ENCODE measurements at regions not wholly inside any gene's neighbourhood (a gene's known extent, or its start where the extent isn't known, plus 50 kb on each side); places are given as distances from the start of the nearest gene placed in this dataset.

DNA sequence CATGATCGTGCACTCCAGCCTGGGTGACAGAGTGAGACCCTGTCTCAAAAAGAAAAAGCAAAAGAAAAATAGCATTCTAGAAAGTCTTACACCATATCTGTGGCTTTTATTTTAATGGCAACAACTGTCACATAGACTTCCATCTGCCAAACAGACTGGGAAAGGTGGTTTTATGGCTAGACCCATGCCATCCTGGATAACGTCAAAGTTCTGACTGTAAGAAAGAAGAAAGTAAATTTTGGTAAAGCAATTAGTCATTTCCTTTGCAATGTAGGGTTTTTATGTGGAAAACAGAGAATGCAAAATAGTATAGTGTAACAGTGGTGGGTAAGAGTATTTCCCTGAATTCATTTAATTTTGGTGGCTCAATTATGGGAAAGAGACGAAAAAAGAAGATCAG lies 75.5 kb upstream of the BARX2 start:
- Mint-ChIP-seq H3K27me3 (ENCODE audit: low read depth, poor library complexity) (peaks cover 5% of the 10 kb centered on the region), H3K27ac (no peak overlapping the region), H3K4me3 (no peak overlapping the region), H3K4me1 (no peaks in the 10 kb centered on the region), H3K9me3 (no peaks in the 10 kb centered on the region), H3K36me3 (ENCODE audit: low read depth) (no peaks in the 10 kb centered on the region)
- TF ChIP-seq, protein P1, sequence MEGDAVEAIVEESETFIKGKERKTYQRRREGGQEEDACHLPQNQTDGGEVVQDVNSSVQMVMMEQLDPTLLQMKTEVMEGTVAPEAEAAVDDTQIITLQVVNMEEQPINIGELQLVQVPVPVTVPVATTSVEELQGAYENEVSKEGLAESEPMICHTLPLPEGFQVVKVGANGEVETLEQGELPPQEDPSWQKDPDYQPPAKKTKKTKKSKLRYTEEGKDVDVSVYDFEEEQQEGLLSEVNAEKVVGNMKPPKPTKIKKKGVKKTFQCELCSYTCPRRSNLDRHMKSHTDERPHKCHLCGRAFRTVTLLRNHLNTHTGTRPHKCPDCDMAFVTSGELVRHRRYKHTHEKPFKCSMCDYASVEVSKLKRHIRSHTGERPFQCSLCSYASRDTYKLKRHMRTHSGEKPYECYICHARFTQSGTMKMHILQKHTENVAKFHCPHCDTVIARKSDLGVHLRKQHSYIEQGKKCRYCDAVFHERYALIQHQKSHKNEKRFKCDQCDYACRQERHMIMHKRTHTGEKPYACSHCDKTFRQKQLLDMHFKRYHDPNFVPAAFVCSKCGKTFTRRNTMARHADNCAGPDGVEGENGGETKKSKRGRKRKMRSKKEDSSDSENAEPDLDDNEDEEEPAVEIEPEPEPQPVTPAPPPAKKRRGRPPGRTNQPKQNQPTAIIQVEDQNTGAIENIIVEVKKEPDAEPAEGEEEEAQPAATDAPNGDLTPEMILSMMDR (IDR thresholded peaks at IDR 0.05) = no peak
- no peak for DNase-seq

DNA sequence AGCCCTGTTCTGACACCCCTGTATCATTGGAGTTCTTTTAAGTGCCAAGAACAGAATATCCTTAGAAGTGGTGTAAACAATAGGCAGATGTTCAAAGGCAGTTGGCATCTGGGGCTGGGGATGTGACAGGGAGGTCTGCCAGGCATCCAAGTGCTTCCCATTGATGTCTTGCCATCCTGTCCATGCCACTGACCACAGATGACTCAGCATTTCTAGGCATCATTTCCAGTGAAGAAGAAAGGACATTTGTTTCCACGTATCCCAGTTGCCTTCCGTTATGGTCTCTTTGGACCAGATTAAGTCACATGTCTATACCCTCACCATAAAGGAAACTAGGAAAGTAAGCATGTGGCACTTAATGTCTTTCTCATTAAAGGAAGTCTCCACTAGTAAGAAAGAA lies 76.7 kb upstream of the BARX2 start:
- no peak overlapping the region for H3K4me3 Mint-ChIP-seq
- TF ChIP-seq, protein P1 (IDR thresholded peaks at IDR 0.05) = no peak
- H3K27me3 Mint-ChIP-seq (ENCODE audit: low read depth, poor library complexity) = peaks cover 5% of the 10 kb centered on the region
- H3K27ac Mint-ChIP-seq = no peak overlapping the region
- H3K36me3 Mint-ChIP-seq (ENCODE audit: low read depth) = no peaks in the 10 kb centered on the region
- H3K4me1 Mint-ChIP-seq = no peaks in the 10 kb centered on the region
- no peak for DNase-seq
- H3K9me3 Mint-ChIP-seq = no peaks in the 10 kb centered on the region

DNA sequence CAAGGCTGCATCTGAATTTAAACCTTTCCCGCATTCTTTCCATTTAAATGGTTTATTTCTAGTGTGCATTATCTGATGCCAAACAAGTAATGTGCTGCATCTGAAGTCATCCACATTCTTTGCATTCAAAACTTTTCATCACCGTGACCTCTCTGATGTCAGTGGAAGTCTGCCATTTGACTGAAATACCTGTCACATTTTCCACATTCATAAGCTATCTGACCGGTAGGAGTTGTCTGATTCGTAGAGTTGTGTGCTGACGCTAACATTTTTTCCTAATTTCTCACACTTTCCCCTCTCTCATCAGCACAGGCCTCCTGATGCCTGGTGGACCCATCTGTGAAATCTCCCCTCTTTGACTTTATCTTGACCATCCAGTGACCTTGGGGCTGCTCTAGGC lies 79.9 kb upstream of the BARX2 start:
- Mint-ChIP-seq H3K4me3 (no peak overlapping the region), H3K36me3 (ENCODE audit: low read depth) (no peaks in the 10 kb centered on the region), H3K4me1 (peaks cover 19% of the 10 kb centered on the region), H3K27ac (no peak overlapping the region), H3K9me3 (no peaks in the 10 kb centered on the region), H3K27me3 (ENCODE audit: low read depth, poor library complexity) (peaks cover 4% of the 10 kb centered on the region)
- DNase-seq = no peak
- TF ChIP-seq, protein P1 (IDR thresholded peaks at IDR 0.05) = no peak

DNA sequence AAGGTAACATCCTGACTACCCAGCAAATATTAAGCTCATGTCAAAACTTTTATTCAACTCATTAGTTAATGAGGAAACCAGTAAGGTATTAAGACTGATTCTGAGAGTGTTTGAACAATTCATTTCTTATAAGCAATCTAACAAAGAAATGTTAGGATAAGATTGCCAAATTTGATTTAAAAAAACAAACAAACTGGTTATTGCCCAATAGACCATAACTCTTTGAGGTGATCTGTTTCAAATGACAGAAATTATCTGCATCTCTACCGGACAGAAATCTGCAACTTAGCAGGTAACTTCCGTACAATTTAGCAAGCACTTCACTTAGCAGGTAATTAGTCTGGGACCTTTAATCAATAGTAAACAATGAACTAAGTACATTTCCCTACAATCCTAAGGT lies 82.9 kb upstream of the BARX2 start:
- H3K27ac Mint-ChIP-seq = no peak overlapping the region
- peaks cover 2% of the 10 kb centered on the region for H3K27me3 Mint-ChIP-seq (ENCODE audit: low read depth, poor library complexity)
- TF ChIP-seq, protein P1 (IDR thresholded peaks at IDR 0.05) = no peak
- peaks cover 40% of the 10 kb centered on the region for H3K4me1 Mint-ChIP-seq
- H3K4me3 Mint-ChIP-seq = no peak overlapping the region
- H3K36me3 Mint-ChIP-seq (ENCODE audit: low read depth) = no peaks in the 10 kb centered on the region
- no peaks in the 10 kb centered on the region for H3K9me3 Mint-ChIP-seq
- DNase-seq = no peak

DNA sequence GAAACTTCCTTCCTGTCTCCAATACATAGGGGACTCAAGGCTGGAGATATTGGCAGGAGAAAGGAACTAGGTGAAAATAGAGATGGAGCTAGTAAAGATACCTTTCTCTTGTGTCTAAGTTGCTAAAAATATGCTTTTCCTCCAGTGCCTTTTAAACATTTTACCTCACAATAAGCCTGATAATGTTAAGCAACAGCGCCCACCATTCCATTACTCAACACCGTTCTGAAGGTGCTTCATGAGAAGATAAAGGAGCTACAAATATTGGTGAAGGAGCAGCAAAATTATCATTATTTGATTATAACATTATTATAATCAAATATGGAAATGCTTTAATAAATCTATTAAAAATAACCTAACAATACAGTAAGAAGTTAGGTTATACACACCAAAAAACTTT lies 83.6 kb upstream of the BARX2 start:
- H3K4me3 Mint-ChIP-seq = no peak overlapping the region
- peaks cover 2% of the 10 kb centered on the region for H3K27me3 Mint-ChIP-seq (ENCODE audit: low read depth, poor library complexity)
- H3K4me1 Mint-ChIP-seq = peaks cover 47% of the 10 kb centered on the region
- no peaks in the 10 kb centered on the region for H3K36me3 Mint-ChIP-seq (ENCODE audit: low read depth)
- no peak overlapping the region for H3K27ac Mint-ChIP-seq
- TF ChIP-seq, protein P1 (IDR thresholded peaks at IDR 0.05) = no peak
- no peak for DNase-seq
- H3K9me3 Mint-ChIP-seq = no peaks in the 10 kb centered on the region

DNA sequence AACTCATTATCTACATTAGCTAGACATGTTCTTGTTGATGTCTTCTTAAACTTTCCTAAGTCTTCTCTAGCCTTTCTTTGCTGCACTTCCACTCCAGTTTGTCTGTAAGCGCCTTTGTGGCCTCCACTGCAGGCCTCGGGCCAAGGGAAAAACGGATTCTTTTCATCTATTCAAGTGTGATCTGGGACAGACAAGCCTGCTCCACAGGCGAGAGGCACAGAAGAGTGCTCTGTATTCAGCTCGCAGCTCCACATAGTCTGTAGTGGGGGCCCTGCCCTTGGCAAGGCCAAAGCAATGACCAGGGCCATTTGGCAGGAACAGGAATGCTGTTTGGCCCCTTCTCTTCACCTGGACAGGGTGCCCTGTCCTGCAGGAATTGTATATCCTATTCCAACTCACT lies 84.1 kb upstream of the BARX2 start:
- H3K9me3 Mint-ChIP-seq = no peaks in the 10 kb centered on the region
- H3K27me3 Mint-ChIP-seq (ENCODE audit: low read depth, poor library complexity) = no peaks in the 10 kb centered on the region
- H3K36me3 Mint-ChIP-seq (ENCODE audit: low read depth) = no peaks in the 10 kb centered on the region
- peaks cover 52% of the 10 kb centered on the region for H3K4me1 Mint-ChIP-seq
- no peak overlapping the region for H3K4me3 Mint-ChIP-seq
- TF ChIP-seq, protein P1 (IDR thresholded peaks at IDR 0.05) = no peak
- no peak for DNase-seq
- no peak overlapping the region for H3K27ac Mint-ChIP-seq

Measured in nephron progenitor cell (in vitro differentiated cells).